Sigmoid colon (tissue), 4 donors: ENCODE measurements at regions not wholly inside any gene's neighbourhood (a gene's known extent, or its start where the extent isn't known, plus 50 kb on each side); places are given as distances from the start of the nearest gene placed in this dataset.

ENCODE experiments used
- EP300 ChIP-seq, 4 donors: sonication (generic); formaldehyde crosslinking; IDR thresholded peaks; one replicate each; pipeline ENCODE4 v1.6.1; 2017; ENCODE audit warnings: antibody characterized with exemption in 4 of 4
- TF ChIP-seq, protein P1 (sequence below), 4 experiments: fragments of 450-650 bp in 3 of 4; fragments of 200-600 bp in 1 of 4; IDR thresholded peaks; one replicate each; pipeline ENCODE4 v1.5.1; 2016 to 2019; ENCODE audit warnings: antibody characterized with exemption in 4 of 4, mild to moderate bottlenecking in 3 of 4, moderate library complexity in 2 of 4

DNA sequence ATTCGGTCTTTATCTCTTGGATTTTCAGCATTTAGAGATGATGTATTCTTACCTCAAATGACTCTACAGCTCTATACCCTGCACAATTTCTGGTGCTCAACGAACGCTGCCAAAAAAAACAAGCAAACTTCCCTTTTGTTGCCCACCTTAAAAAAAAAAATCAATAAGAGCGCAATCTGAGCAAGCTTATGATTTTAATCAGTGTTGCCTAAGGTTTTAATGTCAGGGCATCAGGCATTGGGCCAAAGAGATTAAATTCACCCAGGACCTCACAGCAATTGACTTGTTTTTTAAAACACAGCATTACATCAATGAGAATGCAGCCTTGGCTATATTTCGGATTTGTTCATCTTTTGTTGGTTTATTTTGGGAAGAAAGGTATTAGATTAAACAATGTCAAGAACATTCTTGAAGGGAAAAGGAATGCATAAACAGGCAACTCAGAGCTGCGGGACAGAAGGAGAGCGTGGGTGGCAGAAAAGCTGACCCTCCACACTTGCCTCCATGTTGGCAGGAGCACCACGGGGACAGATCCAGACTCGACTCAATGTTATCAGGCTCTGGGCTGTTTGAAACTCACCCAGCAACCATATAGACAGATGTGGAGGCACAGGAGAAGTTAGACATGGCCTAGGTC is 127.5 kb upstream of the DAPK1 start:
- TF ChIP-seq, protein P1, sequence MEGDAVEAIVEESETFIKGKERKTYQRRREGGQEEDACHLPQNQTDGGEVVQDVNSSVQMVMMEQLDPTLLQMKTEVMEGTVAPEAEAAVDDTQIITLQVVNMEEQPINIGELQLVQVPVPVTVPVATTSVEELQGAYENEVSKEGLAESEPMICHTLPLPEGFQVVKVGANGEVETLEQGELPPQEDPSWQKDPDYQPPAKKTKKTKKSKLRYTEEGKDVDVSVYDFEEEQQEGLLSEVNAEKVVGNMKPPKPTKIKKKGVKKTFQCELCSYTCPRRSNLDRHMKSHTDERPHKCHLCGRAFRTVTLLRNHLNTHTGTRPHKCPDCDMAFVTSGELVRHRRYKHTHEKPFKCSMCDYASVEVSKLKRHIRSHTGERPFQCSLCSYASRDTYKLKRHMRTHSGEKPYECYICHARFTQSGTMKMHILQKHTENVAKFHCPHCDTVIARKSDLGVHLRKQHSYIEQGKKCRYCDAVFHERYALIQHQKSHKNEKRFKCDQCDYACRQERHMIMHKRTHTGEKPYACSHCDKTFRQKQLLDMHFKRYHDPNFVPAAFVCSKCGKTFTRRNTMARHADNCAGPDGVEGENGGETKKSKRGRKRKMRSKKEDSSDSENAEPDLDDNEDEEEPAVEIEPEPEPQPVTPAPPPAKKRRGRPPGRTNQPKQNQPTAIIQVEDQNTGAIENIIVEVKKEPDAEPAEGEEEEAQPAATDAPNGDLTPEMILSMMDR (IDR thresholded peaks at IDR 0.05), result no peak
- no peak for TF ChIP-seq EP300 (IDR thresholded peaks at IDR 0.05)
